ENCODE measurements at regions not wholly inside any gene's neighbourhood (a gene's known extent, or its start where the extent isn't known, plus 50 kb on each side); places are given as distances from the start of the nearest gene placed in this dataset.
"Not testable (repeated sequence)": the region's sequence is repeated elsewhere in the genome, so short reads cannot be mapped to it uniquely, and the experiment has no call there.

GRCh38 chr5:98333921-98334320 is 439.5 kb upstream of the RGMB start:
- DNase-seq: no peak

GRCh38 chr5:98334946-98335345 is 438.5 kb upstream of the RGMB start:
- no peak for DNase-seq

GRCh38 chr5:98339141-98339848 is 434.2 kb upstream of the RGMB start:
- DNase-seq: no peak

GRCh38 chr5:98341038-98342032 is 432.1 kb upstream of the RGMB start:
- no peak for DNase-seq

- not testable (repeated sequence) for DNase-seq
Observed at GRCh38 chr5:98342958-98343660, 430.4 kb upstream of the RGMB start.

GRCh38 chr5:98349251-98349989 is 424.0 kb upstream of the RGMB start:
- DNase-seq: no peak

- no peak for DNase-seq
Observed at GRCh38 chr5:98349990-98350365, 423.5 kb upstream of the RGMB start.

GRCh38 chr5:98354922-98355321 is 418.5 kb upstream of the RGMB start:
- no peak for DNase-seq

GRCh38 chr5:98360548-98360947 is 412.9 kb upstream of the RGMB start:
- DNase-seq: no peak

- no peak for DNase-seq
Observed at GRCh38 chr5:98363157-98363556, 410.3 kb upstream of the RGMB start.

- DNase-seq: no peak
Observed at GRCh38 chr5:98364549-98364948, 408.9 kb upstream of the RGMB start.

- no peak for DNase-seq
Observed at GRCh38 chr5:98365126-98365525, 408.3 kb upstream of the RGMB start.

GRCh38 chr5:98368141-98368540 is 405.3 kb upstream of the RGMB start:
- DNase-seq: no peak

GRCh38 chr5:98372351-98372750 is 401.1 kb upstream of the RGMB start:
- no peak for DNase-seq

- no peak for DNase-seq
Observed at GRCh38 chr5:98391921-98392625, 381.4 kb upstream of the RGMB start.

GRCh38 chr5:98393205-98393604 is 380.3 kb upstream of the RGMB start:
- not testable (repeated sequence) for DNase-seq

GRCh38 chr5:98397081-98397480 is 376.4 kb upstream of the RGMB start:
- no peak for DNase-seq

- DNase-seq: no peak
Observed at GRCh38 chr5:98398465-98398864, 375.0 kb upstream of the RGMB start.

- no peak for DNase-seq
Observed at GRCh38 chr5:98401656-98402055, 371.8 kb upstream of the RGMB start.

GRCh38 chr5:98402130-98402529 is 371.3 kb upstream of the RGMB start:
- DNase-seq: no peak

- no peak for DNase-seq
Observed at GRCh38 chr5:98403131-98403530, 370.3 kb upstream of the RGMB start.

GRCh38 chr5:98414938-98415337 is 358.5 kb upstream of the RGMB start:
- DNase-seq: no peak

Data from stimulated activated CD4-positive, alpha-beta T cell treated with anti-CD3 and anti-CD28 coated beads, Interleukin-2, amount 100 ng/mL, for 48 hours (primary cell).